ENCODE measurements at regions not wholly inside any gene's neighbourhood (a gene's known extent, or its start where the extent isn't known, plus 50 kb on each side); places are given as distances from the start of the nearest gene placed in this dataset.
"Not testable (repeated sequence)": the region's sequence is repeated elsewhere in the genome, so short reads cannot be mapped to it uniquely, and the experiment has no call there.

DNA sequence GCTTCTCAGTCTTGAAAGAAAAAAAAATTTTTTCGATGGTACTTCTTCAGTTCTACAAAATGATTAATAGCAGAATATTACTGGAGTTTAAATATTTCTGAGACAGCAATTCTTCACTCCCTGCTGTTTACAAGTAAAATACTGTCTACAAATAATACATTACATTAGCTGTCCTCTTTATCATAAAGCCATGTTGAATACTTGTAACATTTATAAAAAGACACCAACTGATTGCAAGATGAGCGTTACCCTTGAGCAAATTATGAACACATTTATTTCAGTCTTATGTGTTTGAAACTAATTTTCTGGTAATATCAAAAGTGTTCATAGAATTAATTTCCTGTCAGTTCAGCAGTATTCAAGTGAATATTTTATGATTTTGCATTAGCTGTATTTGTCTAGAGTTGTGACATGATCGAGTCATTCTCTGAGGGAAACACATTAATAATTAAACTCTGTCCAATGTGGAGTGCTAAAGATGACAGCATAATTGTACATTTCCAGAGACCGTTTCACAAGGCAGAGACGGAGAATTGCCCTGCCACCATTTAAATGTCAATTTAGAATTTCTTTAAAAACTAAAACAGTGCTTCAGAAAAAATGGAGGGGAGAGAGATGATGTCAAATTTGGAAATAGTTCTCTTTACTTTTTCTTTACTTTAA lies 1359.0 kb upstream of the ADGRL4 start:
- intact Hi-C loops (cut with micrococcal nuclease), result no loop called here
- DNase-seq, result no peak
- ATAC-seq, result no peak

DNA sequence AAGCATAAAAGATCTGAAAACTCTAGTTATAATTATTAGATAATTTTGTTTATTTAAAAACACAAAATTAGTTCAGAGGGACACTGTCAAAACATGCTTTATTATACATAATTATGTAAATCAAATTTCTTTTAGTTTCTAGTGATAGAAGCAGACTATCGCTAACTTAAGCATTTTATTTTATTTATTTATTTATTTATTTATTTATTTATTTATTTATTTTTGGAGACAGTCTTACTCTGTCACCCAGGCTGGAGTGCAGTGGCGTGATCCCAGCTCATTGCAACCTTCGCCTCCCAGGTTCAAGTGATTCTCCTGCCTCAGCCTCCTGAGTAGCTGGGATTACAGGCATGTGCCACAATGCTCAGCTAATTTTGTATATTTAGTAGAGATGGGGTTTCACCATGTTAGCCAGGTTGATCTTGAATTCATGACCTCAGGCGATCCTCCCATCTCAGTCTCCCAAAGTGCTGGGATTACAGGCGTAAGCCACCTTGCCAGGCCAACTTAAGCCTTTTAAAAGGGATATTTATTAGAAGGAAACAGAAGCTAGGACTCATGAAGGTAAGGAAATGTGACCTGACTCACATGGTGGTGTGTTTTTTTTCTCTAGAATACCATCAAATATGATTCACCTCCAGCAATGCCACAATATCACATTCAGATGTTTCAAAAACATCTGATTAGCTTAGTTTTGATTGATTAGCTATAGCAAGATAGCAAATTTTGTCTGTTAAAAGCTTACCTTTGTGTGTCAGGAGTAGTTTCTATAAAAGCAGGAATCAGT lies 1357.4 kb upstream of the ADGRL4 start:
- no peak for DNase-seq
- ATAC-seq, result no peak
- intact Hi-C loops (cut with micrococcal nuclease), result no loop called here

DNA sequence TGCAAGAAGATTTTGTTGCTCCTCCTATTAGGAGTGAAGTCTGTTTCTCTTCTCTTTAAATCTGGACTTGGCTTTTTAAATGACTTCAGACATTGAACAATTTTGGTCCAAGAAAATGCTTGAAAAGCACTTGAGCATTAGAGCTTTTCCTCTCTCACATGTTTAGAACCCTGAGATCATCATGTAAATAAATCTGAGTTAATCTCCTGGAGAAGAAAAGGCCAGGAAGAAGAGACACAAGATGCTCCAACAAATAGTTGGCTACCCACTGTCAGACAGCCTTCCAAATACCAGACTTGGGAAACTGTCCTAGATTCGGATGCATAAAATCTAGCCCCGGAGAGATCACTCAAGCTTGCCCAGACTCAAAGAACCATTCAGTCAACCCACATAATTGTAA lies 1353.1 kb upstream of the ADGRL4 start:
- intact Hi-C loops (cut with micrococcal nuclease), result no loop called here

DNA sequence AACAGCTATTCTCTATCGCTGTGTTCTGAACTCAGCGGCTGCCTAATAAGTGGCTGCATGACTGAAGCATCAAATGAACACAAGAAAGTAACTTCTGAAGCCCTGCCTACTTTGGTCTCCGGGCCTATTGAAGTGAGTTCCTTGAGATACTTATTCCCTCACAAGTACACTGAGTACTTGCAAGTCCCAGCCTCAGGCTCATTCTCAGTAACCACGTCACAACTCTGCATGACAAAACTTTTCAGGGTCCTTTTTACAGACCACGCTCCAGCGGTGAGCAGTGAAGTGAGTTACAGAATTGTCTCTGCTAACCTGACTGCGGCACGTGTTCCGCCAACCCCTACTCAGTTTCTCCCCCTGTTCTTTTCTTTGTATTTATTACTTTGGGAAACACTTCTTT lies 1342.7 kb upstream of the ADGRL4 start:
- DNase-seq (no peak), ATAC-seq (no peak)
- intact Hi-C loops (cut with micrococcal nuclease), result no loop called here

More for the DNA sequence above, 1353.1 kb upstream of the ADGRL4 start:
- DNase-seq, result no peak
- ATAC-seq, result no peak

DNA sequence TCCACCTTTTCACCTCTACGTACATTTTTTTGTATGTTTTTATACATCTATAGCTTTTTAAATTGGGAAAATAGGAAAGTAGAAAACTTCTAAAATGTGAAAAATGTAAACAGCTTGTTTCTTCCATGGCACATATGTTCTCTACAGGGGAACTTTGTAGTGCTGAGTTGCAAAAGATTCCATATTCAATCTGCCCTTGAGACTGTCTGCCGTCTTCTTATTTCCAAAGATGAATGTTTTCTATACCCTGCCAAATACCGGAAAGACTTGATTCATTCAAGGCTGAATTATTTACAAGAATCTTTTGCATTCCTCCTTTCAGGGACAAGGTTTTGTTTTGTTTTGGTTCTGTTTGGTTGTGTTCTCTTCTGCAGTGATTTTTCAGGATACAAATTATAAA lies 1334.5 kb upstream of the ADGRL4 start:
- ATAC-seq (no peak), DNase-seq (no peak)
- intact Hi-C loops (cut with micrococcal nuclease), result no loop called here

DNA sequence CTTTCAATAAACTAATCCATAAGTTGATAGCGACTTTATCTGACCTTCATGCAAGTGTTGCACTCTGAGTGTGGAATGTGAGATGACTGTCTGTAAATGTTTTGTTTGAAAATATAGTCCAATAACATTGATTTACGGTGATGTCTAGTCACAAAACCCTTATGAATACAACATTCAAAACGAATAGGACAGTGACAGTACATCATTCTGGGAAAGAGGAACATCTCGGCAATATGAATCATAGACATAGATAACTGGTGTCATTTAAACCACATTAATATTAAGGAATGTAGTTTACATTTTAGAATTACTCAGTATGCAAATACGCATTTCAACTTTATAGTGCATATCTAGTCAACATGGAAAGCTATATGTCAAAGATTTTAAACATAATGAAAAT lies 1311.6 kb upstream of the ADGRL4 start:
- no peak for DNase-seq
- intact Hi-C loops (cut with micrococcal nuclease), result no loop called here
- ATAC-seq, result no peak

DNA sequence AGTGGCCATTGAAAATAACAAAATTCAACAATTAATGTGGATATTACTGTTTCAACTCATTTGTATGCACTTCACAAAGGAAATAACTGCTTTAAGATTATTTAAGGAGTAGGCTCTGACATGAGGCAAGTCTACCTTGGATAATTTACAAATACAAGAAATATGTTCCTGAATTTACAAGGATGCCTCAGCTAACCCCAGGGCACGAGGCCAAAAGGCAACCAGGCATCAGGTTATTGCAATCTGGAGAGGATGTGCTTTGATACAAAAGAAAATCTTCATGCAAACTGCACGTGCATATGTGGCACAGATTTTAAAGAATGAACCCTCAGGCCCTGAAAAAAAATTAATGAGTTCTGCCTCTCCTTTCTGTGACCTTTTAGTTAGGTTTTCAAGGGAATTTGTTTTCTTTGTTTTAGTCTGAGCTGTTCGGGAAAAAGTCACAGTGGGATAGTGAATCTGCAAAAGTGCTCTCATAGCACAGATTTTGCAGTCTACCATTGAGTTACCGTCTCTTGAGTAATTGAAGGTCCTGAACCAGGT lies 1304.2 kb upstream of the ADGRL4 start:
- no peak for ATAC-seq
- no peak for DNase-seq
- intact Hi-C loops (cut with micrococcal nuclease), result no loop called here

DNA sequence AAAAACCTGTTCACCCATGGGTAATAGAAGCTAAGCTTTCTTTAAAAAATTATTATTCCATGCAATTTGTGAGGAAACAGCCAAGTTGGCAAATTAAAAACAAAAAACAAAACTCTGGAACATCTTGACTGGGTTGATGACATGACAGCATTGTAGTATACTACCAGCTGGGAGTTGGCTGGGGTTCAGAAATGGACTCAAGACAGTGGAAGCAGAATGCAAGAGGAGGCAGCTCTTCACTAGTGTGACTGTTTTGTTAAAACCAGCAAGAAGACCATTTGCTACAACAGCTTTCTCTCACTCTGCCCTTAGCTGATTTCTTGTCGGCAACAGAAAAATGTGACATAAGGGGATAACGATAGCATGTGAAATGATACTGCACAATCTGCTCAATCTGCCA lies 1298.9 kb upstream of the ADGRL4 start:
- intact Hi-C loops (cut with micrococcal nuclease), result no loop called here
- ATAC-seq, result no peak
- DNase-seq, result no peak

DNA sequence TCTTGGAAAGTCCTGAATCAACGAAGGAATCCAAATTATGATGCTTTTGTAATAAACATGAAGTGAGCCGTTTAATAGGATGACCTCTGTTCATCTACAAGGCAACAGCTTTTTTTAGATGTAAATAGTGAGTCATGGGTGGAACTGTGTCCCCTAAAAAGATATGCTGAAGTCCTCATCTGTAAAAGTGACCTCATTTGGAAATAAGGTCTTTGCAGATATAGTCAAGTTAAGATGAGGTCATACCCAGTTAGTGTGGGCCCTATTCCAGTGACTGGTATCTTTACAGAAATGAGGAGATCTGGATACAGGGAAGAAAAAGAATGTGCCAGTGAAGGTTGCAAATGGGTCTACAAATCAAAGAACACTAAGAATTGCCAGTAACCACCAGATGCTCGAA lies 1287.3 kb upstream of the ADGRL4 start:
- ATAC-seq (no peak), DNase-seq (no peak)
- intact Hi-C loops (cut with micrococcal nuclease), result no loop called here

DNA sequence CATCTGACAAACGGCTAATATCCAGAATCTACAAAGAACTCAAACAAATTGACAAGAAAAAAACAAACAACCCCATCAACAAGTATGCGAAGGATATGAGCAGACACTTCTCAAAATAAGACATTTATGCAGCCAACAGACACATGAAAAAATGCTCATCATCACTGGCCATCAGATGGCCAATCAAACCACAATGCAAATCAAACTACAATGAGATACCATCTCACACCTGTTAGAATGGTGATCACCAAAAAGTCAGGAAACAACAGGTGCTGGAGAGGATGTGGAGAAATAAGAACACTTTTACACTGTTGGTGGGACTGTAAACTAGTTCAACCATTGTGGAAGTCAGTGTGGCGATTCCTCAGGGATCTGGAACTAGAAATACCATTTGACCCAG lies 1282.2 kb upstream of the ADGRL4 start:
- ATAC-seq; DNase-seq; intact Hi-C loops (cut with micrococcal nuclease): not testable (repeated sequence)

DNA sequence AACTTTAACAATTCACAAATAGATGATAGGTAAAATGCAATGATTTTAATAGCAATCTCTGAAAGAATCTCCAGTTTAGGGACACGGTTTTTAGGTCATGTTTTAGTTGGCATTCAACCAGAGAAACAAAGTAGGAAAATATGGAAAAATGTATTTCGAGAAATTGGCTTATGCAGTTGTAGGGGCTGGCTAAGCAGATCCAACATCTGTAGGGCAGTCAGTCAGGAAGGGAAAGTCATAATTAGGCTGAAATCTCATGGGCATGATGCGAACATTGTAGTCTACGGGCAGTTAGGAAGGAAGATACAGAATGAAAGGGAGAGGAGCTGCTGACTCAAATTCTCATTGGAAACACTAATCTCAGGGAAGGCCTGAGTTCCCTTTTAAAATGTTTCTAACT lies 1276.0 kb upstream of the ADGRL4 start:
- intact Hi-C loops (cut with micrococcal nuclease), result no loop called here
- DNase-seq (no peak), ATAC-seq (no peak)

DNA sequence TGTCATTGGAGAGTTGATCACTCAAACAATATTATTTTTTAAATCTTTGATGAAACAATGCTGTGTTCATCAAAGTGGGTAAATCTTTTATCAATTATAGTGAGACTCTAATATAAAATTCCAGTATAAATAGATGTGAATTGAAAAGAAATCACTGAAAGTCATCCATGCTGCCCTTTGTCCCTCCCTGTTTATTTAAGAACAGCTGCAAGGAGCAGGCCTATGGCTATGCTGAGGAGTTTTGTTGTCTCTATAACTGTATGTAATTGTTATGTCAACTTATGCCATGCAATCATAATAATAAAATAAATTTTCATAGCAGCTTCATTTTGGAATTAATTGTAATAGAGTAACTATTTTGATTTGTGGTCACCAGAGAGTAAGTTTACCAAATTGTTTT lies 1272.4 kb upstream of the ADGRL4 start:
- DNase-seq (no peak), ATAC-seq (no peak)
- intact Hi-C loops (cut with micrococcal nuclease), result no loop called here

DNA sequence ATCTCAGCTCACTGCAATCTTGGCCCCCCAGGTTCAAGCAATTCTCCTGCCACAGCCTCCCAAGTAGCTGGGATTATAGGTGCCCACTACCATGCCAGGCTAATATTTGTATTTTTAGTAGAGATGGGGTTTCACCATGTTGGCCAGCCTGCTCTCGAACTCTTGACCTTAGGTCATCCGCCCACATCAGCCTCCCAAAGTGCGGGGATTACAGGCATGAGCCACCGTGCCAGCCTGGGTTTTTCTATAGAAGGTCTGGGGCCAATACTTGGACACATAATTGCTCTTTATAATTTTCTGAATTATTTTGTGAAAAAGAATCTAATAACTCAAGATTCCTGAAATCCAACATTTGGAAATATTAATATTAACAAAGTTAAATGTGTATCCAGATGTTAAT lies 1267.7 kb upstream of the ADGRL4 start:
- DNase-seq (no peak), ATAC-seq (no peak)
- intact Hi-C loops (cut with micrococcal nuclease), result no loop called here

DNA sequence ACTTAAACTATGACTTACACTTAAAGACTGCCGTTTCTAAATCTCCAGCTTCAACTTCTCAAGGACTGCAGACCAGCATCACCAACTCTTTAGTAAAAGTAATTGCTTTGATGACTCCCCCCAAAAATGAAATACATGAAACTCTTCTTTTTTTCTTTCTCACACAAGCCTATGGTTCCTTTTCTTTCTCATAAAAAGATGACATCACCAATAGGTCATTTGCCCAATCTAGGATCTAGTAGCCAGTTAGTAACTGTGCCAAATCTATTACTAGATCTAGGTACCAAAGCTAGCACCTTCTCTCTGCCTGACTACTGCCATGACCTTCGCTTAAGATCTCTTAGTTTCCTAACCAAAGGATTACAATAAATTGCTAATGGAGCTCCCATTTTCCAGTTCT lies 1266.0 kb upstream of the ADGRL4 start:
- DNase-seq (no peak), ATAC-seq (no peak)
- intact Hi-C loops (cut with micrococcal nuclease), result no loop called here

DNA sequence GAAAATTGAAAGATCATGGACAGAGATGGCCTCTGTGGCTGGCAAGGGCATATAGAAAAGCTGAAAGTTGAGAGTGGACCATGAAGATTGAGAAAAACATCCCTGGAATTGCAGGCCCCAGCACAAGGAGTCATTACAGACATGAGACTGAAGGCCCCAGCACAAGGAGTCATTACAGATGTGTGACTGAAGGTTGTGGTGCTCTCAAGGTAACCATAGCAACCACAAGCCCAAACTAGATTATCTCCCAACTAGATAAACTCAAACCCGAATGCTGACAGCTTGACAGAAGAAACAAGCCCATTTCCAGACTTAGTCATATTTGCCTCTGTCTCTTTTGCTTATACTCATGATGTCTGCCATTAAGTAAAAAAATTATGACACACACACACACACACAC lies 1252.1 kb upstream of the ADGRL4 start:
- intact Hi-C loops (cut with micrococcal nuclease), result no loop called here
- ATAC-seq (no peak), DNase-seq (no peak)

DNA sequence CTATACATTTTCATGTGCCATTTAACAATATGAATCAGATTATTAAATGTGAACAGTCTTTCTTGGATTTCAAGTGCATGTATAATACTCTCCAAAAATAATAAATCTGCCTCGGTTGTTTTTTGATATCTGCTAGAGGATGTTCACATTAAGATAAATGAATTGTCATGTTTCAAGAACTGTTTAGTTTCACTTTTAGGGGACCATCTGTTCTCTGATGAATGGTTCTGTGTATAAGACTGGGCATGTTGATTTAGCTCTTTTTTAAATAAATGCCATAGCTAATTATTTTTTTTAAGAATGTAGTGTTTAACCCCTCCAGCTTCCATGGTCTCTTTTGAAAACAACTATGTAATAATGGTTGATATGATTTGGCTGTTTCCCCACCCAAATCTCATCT lies 1245.1 kb upstream of the ADGRL4 start:
- DNase-seq (no peak), ATAC-seq (no peak)
- intact Hi-C loops (cut with micrococcal nuclease), result no loop called here

DNA sequence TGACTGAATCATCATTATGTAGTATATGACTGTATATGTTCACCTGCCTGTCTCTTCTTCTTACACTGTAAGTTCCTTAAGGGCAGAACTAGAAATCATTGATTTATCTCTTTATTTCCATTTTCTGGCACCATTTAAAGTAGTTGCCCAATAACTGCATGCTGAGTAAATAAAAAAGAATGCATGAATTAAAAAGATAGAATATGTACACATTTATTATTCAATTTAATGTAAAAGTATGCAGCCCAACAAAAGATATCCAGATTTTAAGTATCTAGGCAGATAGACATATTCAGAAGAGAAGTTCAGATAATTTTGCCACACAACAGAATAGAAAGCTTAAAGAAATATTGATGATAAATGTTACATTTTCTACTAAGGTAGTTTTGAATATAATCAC lies 1244.6 kb upstream of the ADGRL4 start:
- DNase-seq, result no peak
- no peak for ATAC-seq
- intact Hi-C loops (cut with micrococcal nuclease), result no loop called here

DNA sequence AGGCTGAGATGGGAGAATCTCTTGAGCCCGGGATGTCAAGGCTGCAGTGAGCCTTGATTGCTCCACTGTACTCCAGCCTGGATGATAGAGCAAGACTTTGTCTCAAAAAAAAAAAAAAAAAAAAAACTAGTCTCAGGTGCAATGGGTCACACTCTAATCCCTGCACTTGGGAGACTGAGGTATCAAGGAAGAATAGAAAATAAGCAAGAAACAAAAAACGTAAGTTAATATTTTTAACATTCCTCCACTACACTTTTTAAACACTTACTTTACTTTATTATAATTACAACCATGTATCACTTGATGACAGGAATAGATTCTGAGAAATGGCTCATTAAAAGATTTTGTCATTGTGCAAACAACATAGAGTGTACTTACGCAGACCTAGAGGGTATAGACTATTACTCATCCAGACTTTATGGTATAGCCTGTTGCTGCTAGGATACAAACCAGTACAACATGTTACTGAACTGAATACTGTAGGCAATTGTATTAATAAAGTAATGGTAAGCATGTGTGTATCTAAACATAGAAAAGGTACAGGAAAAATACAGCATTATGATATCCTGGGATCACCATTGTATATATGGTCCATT lies 1244.1 kb upstream of the ADGRL4 start:
- DNase-seq, result no peak
- intact Hi-C loops (cut with micrococcal nuclease), result no loop called here
- no peak for ATAC-seq

DNA sequence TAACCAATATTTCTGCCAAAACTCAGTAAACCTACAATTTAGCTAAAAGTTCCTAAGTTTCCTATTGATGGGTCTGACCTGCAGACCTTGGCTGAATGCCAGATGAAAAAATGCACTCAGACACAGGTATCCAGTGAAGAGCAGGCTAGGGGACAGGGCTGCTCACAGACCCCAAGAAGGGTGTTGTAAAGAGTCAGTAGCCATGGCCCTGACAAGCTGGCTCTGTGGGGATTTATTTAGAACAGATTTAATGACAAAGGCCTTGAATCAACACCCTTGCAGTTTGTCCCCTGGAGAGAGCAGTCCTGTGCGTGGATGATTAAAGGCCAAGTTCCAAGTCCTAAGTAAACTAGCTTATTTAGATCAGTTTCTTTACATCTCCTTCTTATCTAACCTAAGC lies 1243.2 kb upstream of the ADGRL4 start:
- DNase-seq, result no peak
- no peak for ATAC-seq
- intact Hi-C loops (cut with micrococcal nuclease), result no loop called here

DNA sequence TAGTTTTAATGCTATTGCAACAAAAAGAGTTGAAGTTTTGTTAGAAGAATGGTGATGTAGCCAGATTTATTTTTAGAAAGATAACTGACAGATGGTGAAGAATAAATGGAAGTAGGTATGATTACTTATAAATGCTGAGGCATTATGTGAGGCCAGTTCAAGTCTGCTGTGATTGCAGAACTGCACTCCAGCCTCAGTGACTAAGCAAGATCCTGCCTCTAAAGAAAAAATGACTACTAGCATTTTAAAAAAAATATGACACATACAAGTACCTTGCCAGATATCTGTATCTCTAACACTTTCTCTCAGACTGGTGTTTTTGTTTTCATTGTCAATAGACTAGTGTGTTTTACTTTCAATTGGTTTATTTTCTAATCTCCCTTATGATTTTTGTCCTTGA lies 1242.4 kb upstream of the ADGRL4 start:
- ATAC-seq (no peak), DNase-seq (no peak)
- intact Hi-C loops (cut with micrococcal nuclease), result no loop called here

DNA sequence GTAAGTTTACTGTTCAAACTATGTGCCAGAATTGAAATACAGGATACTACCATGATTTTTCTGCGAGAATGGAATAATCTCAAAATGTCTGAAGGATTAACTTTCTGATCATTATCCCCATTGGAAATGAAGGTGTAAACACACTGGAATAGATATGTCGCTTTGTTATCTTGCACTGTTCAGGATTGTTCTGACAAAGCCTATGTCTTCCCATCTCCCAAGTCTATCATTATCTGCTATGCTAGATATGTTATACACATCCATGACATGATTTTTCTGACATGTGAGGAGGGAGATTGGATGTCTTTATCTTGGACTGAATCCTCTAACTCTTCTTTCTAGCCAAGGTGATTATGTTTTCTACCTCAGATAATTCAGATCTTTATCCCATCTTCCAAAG lies 1239.3 kb upstream of the ADGRL4 start:
- ATAC-seq, result no peak
- no peak for DNase-seq
- intact Hi-C loops (cut with micrococcal nuclease), result no loop called here

Data from left ventricle myocardium superior (tissue), 1 donor.